ENCODE measurements at regions not wholly inside any gene's neighbourhood (a gene's known extent, or its start where the extent isn't known, plus 50 kb on each side); places are given as distances from the start of the nearest gene placed in this dataset.

GRCh38 chr11:134669796-134670195, 257.8 kb upstream of the B3GAT1 start:
- no peak for TF ChIP-seq CTCF (IDR thresholded peaks at IDR 0.05; ENCODE audit: insufficient read depth, low read depth, low read length)
- TF ChIP-seq EZH2 (IDR thresholded peaks at IDR 0.05; ENCODE audit: insufficient read depth, low read length) = no peak

All from astrocyte (in vitro differentiated cells and primary cell).